ENCODE measurements at regions not wholly inside any gene's neighbourhood (a gene's known extent, or its start where the extent isn't known, plus 50 kb on each side); places are given as distances from the start of the nearest gene placed in this dataset.

DNA sequence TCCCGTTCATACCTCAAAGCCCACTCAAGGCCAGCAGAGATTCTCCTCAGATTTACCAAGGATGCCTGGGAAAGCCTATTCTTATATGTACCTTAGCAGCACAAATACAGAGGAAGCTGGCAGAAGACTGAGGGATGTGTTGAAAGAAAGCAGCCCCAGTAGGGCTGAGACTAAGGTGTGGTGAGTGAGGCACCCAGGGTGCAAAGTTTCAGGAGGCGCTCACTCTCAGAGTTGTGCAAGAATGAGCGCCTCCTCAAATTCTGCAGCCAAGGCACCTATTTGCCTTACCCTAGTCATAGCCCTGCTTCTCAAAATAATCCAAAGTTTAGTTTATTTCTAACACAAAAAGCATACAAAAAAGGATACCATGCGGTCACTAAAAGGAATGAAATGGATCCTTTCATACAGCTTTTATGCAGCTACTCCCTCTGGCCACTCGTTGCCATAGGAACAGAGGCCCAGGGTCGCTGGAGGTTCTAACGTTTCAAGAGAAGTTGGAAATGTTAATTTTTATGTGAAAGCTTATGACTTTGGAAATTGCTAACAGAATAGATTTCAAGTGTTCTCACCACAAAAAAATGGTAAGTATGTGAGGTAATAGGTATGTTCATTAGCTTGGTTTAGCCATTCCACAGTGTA is 79.7 kb upstream of the SMIM23 start:
- Histone ChIP-seq H3K27ac (ENCODE audit: low read depth, low read length, poor library complexity, severe bottlenecking) (no peak overlapping the region), H3K27me3 (replicated peaks; ENCODE audit: insufficient read depth, low read depth, low read length, poor library complexity) (no peaks in the 10 kb centered on the region), H3K9me3 (ENCODE audit: low read depth, low read length, poor library complexity, severe bottlenecking) (no peaks in the 10 kb centered on the region), H3K4me3 (ENCODE audit: low read depth, low read length, poor library complexity, severe bottlenecking) (no peak overlapping the region), H3K36me3 (ENCODE audit: insufficient read depth, low read length, poor library complexity, severe bottlenecking) (no peaks in the 10 kb centered on the region), H3K4me1 (ENCODE audit: insufficient read depth, low read length, poor library complexity, severe bottlenecking) (no peaks in the 10 kb centered on the region)
- CTCF ChIA-PET, result no interaction called here
- no peak for DNase-seq (ENCODE audit: low spot score)
- POLR2A ChIA-PET (ENCODE audit: low non-redundant PET), result no interaction called here
- BruUV-seq (replicated peaks), result no TSS peak
- intact Hi-C loops (cut with micrococcal nuclease; ENCODE audit: unreplicated experiment), result no loop called here
- TF ChIP-seq EZH2 (IDR thresholded peaks at IDR 0.05; ENCODE audit: borderline replicate concordance, low read depth, low read length, poor library complexity, severe bottlenecking), result no peak
- TF ChIP-seq, protein P1, sequence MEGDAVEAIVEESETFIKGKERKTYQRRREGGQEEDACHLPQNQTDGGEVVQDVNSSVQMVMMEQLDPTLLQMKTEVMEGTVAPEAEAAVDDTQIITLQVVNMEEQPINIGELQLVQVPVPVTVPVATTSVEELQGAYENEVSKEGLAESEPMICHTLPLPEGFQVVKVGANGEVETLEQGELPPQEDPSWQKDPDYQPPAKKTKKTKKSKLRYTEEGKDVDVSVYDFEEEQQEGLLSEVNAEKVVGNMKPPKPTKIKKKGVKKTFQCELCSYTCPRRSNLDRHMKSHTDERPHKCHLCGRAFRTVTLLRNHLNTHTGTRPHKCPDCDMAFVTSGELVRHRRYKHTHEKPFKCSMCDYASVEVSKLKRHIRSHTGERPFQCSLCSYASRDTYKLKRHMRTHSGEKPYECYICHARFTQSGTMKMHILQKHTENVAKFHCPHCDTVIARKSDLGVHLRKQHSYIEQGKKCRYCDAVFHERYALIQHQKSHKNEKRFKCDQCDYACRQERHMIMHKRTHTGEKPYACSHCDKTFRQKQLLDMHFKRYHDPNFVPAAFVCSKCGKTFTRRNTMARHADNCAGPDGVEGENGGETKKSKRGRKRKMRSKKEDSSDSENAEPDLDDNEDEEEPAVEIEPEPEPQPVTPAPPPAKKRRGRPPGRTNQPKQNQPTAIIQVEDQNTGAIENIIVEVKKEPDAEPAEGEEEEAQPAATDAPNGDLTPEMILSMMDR (conservative IDR thresholded peaks at IDR 0.05; ENCODE audit: low read depth, low read length), result no peak

DNA sequence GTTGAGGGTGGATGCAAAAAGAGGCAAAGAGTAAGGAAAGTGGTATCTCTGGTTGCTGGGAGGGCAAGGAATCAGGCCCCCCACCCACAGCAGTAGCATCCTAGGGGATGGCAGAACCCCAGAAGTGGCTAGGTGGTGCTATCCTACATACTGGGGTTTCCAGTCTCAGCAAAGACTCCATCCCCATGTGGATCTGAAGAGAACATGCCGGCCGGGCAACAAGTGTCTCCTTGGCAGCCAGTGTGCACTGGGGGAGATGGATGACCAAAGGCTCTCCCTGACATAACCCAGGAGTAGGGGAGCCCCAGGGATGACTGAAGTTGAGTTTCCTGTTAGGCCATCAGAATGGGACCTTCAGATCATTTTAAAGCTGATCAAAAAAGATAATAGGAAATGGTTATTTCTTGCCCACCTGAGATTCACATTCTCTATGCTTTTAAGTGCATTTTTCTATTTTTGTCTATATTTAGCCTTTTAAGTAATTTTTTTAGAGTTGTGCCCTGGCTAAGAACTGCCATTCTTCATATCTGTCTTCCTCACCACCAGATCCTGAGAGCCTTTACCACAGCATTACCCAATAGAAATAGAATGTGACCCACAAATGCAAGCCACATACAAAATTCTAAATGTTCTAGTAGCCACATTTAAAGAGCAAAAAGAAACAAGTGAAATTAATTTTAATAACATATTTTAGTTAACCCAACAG is 78.7 kb upstream of the SMIM23 start:
- Histone ChIP-seq H3K27me3 (replicated peaks; ENCODE audit: insufficient read depth, low read depth, low read length, poor library complexity) (no peaks in the 10 kb centered on the region), H3K36me3 (ENCODE audit: insufficient read depth, low read length, poor library complexity, severe bottlenecking) (no peaks in the 10 kb centered on the region), H3K4me3 (ENCODE audit: low read depth, low read length, poor library complexity, severe bottlenecking) (no peak overlapping the region), H3K4me1 (ENCODE audit: insufficient read depth, low read length, poor library complexity, severe bottlenecking) (no peaks in the 10 kb centered on the region), H3K9me3 (ENCODE audit: low read depth, low read length, poor library complexity, severe bottlenecking) (no peaks in the 10 kb centered on the region), H3K27ac (ENCODE audit: low read depth, low read length, poor library complexity, severe bottlenecking) (no peak overlapping the region)
- intact Hi-C loops (cut with micrococcal nuclease; ENCODE audit: unreplicated experiment), result no loop called here
- BruUV-seq (replicated peaks), result no TSS peak
- ChIA-PET POLR2A (ENCODE audit: low non-redundant PET) (no interaction called here), CTCF (no interaction called here)
- TF ChIP-seq EZH2 (IDR thresholded peaks at IDR 0.05; ENCODE audit: borderline replicate concordance, low read depth, low read length, poor library complexity, severe bottlenecking), result no peak
- TF ChIP-seq, protein P1 (conservative IDR thresholded peaks at IDR 0.05; ENCODE audit: low read depth, low read length), result no peak
- DNase-seq (ENCODE audit: low spot score), result no peak

DNA sequence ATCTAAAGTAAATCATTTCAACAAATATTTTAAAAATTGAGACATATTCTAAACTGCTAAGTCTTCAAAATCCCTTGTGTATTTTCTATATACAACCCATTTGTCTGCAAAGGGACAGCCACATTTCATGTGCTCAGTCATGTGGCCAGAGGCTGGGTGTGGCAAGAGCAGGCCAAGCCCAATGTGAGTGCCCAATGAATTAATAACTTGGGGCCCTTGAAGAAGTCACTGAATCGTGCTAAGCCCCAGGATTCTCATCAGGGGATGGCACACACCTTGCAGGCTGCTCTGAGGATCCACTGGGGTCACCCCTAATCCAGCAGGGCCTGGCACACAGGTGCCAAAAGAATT is 78.2 kb upstream of the SMIM23 start:
- Histone ChIP-seq H3K4me1 (ENCODE audit: insufficient read depth, low read length, poor library complexity, severe bottlenecking) (no peaks in the 10 kb centered on the region), H3K36me3 (ENCODE audit: insufficient read depth, low read length, poor library complexity, severe bottlenecking) (no peaks in the 10 kb centered on the region), H3K27ac (ENCODE audit: low read depth, low read length, poor library complexity, severe bottlenecking) (no peak overlapping the region), H3K27me3 (replicated peaks; ENCODE audit: insufficient read depth, low read depth, low read length, poor library complexity) (no peaks in the 10 kb centered on the region), H3K4me3 (ENCODE audit: low read depth, low read length, poor library complexity, severe bottlenecking) (no peak overlapping the region), H3K9me3 (ENCODE audit: low read depth, low read length, poor library complexity, severe bottlenecking) (no peaks in the 10 kb centered on the region)
- no TSS peak for BruUV-seq (replicated peaks)
- no peak for TF ChIP-seq EZH2 (IDR thresholded peaks at IDR 0.05; ENCODE audit: borderline replicate concordance, low read depth, low read length, poor library complexity, severe bottlenecking)
- TF ChIP-seq, protein P1 (conservative IDR thresholded peaks at IDR 0.05; ENCODE audit: low read depth, low read length), result no peak
- ChIA-PET CTCF (no interaction called here), POLR2A (ENCODE audit: low non-redundant PET) (no interaction called here)
- DNase-seq (ENCODE audit: low spot score), result no peak
- intact Hi-C loops (cut with micrococcal nuclease; ENCODE audit: unreplicated experiment), result no loop called here

Data from A673 (cell line).